ENCODE measurements at regions not wholly inside any gene's neighbourhood (a gene's known extent, or its start where the extent isn't known, plus 50 kb on each side); places are given as distances from the start of the nearest gene placed in this dataset.

GRCh38 chr4:171717231-171717741 lies 95.9 kb upstream of the GALNTL6 start (continued):
- TF ChIP-seq YY1 (IDR thresholded peaks at IDR 0.05; ENCODE audit: extremely low read depth, insufficient replicate concordance, low read depth, low read length) (no peak), POLR2A (IDR thresholded peaks at IDR 0.05; ENCODE audit: borderline replicate concordance, extremely low read depth, insufficient read depth, insufficient read length) (no peak), FOSL1 (IDR thresholded peaks at IDR 0.05; ENCODE audit: low read depth) (no peak), POLR2AphosphoS5 (IDR thresholded peaks at IDR 0.05; ENCODE audit: low read depth, low read length) (no peak), JUND (IDR thresholded peaks at IDR 0.05) (no peak), ZFX (IDR thresholded peaks at IDR 0.05) (no peak)

DNA sequence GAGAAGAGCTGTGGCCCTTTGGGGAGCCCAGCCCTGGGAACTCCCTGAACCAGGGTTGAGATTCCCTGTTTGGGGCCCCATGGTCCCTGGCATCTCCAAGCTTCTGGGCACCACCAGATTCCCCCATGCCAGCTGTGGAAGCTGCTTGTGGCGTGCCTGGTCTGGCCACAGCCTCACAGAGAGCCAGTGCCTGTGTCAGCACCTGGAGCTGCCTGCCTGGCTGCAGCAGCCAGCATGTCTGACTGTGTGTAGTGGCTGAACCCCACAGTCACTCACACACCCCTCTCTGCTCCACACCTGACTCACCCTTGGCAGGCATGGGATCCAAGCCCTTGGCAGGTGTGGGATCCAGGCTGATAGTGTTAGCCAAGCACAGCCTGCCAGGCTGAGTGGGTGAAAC lies 97.2 kb upstream of the GALNTL6 start:
- Histone ChIP-seq H4K20me1 (ENCODE audit: insufficient read depth) (no peaks in the 10 kb centered on the region), H3K4me1 (ENCODE audit: control insufficient read depth in 1 of 2, insufficient read depth in 2 of 2, low read length in 2 of 2) (no peaks in the 10 kb centered on the region), H3K9me2 (ENCODE audit: insufficient read depth) (no peaks in the 10 kb centered on the region), H3K4me2 (ENCODE audit: low read length) (no peak overlapping the region), H3K79me2 (ENCODE audit: insufficient read depth, low read length) (no peaks in the 10 kb centered on the region), H3K27ac (ENCODE audit: low read depth, low read length) (no peak overlapping the region), H3K4me3 (replicated peaks in 1 of 2; ENCODE audit: low read depth in 1 of 2, low read length in 2 of 2) (no peak overlapping the region), H3K36me3 (ENCODE audit: control insufficient read depth in 1 of 2, insufficient read depth in 2 of 2, low read length in 2 of 2) (no peaks in the 10 kb centered on the region), H2AFZ (ENCODE audit: low read depth, low read length, poor library complexity, severe bottlenecking) (no peak overlapping the region), H3K9ac (ENCODE audit: low read length) (no peak overlapping the region), H3K9me3 (ENCODE audit: control insufficient read depth in 1 of 2, insufficient read depth in 1 of 2, low read depth in 1 of 2, low read length in 2 of 2) (no peaks in the 10 kb centered on the region), H3K27me3 (ENCODE audit: insufficient read depth, low read length) (no peaks in the 10 kb centered on the region)
- ATAC-seq (no peak), DNase-seq (ENCODE audit: low read depth, low spot score) (no peak)
- intact Hi-C loops (cut with micrococcal nuclease): no loop called here
- RAD21 ChIA-PET (ENCODE audit: low non-redundant PET in 1 of 2, low total read pairs in 2 of 2, uncharacterized antibody in 2 of 2, unreplicated experiment in 2 of 2): no interaction called here
- no TSS peak for BruUV-seq (replicated peaks)
- no peak for TF ChIP-seq SRF (IDR thresholded peaks at IDR 0.05; ENCODE audit: low read depth)
- POLR2A ChIA-PET: no interaction called here
- CTCF ChIA-PET: no interaction called here

DNA sequence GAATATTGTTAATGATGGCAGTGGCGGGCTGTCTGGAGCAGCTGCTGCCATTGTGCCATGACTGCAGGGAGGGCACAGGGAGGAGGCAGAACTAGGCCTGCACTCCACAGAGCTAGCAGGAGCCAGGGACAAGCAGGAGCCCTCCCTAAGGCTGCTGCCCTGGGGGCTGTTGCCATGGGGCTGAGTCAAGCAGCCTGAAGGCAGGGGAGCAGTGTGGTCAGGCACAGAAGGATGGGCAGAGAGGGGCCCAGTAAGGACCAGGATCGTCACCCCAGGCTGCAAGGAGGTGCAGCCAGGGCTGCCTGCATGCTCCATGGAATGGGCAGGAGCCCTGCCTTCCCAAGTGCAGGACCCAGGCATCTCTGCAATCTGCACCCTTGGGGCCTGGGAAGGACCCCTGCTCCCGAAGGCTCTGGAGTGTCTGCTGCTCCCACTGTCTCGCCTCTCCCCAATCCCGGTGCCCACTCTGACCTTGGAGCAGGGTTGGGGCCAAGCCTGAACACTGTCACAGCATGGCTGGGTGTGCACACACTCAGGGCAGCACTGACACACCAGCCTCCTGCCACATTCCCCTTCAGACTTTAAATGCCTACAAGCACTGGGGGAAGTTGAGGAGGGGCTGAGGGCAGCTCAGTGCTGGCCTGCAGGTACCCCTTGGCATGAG lies 98.3 kb upstream of the GALNTL6 start:
- ATAC-seq (0 out of 2 replicates have a peak, but pooled peaks have one; percentile 9), DNase-seq (ENCODE audit: low read depth, low spot score) (no peak)
- RAD21 ChIA-PET (ENCODE audit: low non-redundant PET in 1 of 2, low total read pairs in 2 of 2, uncharacterized antibody in 2 of 2, unreplicated experiment in 2 of 2): no interaction called here
- Histone ChIP-seq H3K9ac (ENCODE audit: low read length) (no peak overlapping the region), H3K4me3 (replicated peaks in 1 of 2; ENCODE audit: low read depth in 1 of 2, low read length in 2 of 2) (no peak overlapping the region), H3K27ac (ENCODE audit: low read depth, low read length) (no peak overlapping the region), H3K36me3 (ENCODE audit: control insufficient read depth in 1 of 2, insufficient read depth in 2 of 2, low read length in 2 of 2) (no peaks in the 10 kb centered on the region), H3K4me1 (ENCODE audit: control insufficient read depth in 1 of 2, insufficient read depth in 2 of 2, low read length in 2 of 2) (no peaks in the 10 kb centered on the region), H3K4me2 (ENCODE audit: low read length) (no peak overlapping the region), H2AFZ (ENCODE audit: low read depth, low read length, poor library complexity, severe bottlenecking) (no peak overlapping the region), H3K27me3 (ENCODE audit: insufficient read depth, low read length) (no peaks in the 10 kb centered on the region), H4K20me1 (ENCODE audit: insufficient read depth) (no peaks in the 10 kb centered on the region), H3K9me2 (ENCODE audit: insufficient read depth) (no peaks in the 10 kb centered on the region), H3K79me2 (ENCODE audit: insufficient read depth, low read length) (no peaks in the 10 kb centered on the region), H3K9me3 (ENCODE audit: control insufficient read depth in 1 of 2, insufficient read depth in 1 of 2, low read depth in 1 of 2, low read length in 2 of 2) (no peaks in the 10 kb centered on the region)
- no peak for TF ChIP-seq ATF3 (IDR thresholded peaks at IDR 0.05)
- TF ChIP-seq POLR2A (IDR thresholded peaks at IDR 0.05; ENCODE audit: borderline replicate concordance, extremely low read depth, insufficient read depth, insufficient read length): no peak
- no peak for TF ChIP-seq EGR1 (IDR thresholded peaks at IDR 0.05; ENCODE audit: low read depth)
- TF ChIP-seq CTCF (IDR thresholded peaks at IDR 0.05 in 2 of 3, conservative IDR thresholded peaks at IDR 0.05 in 1 of 3; ENCODE audit: borderline replicate concordance in 1 of 3, insufficient read depth in 1 of 3, low read depth in 2 of 3, low read length in 2 of 3): no peak
- no peak for TF ChIP-seq SP1 (IDR thresholded peaks at IDR 0.05; ENCODE audit: low read depth)
- TF ChIP-seq MAX (IDR thresholded peaks at IDR 0.05): no peak
- TF ChIP-seq ZBTB33 (IDR thresholded peaks at IDR 0.05; ENCODE audit: extremely low read depth, insufficient replicate concordance, low read length): no peak
- no peak for TF ChIP-seq ZNF274 (IDR thresholded peaks at IDR 0.05; ENCODE audit: low read depth, low read length)
- no peak for TF ChIP-seq FOSL1 (IDR thresholded peaks at IDR 0.05; ENCODE audit: low read depth)
- CTCF ChIA-PET: no interaction called here
- POLR2A ChIA-PET: no interaction called here
- BruUV-seq (replicated peaks): no TSS peak
- intact Hi-C loops (cut with micrococcal nuclease): no loop called here
